ENCODE measurements at regions not wholly inside any gene's neighbourhood (a gene's known extent, or its start where the extent isn't known, plus 50 kb on each side); places are given as distances from the start of the nearest gene placed in this dataset.

- TF ChIP-seq MXI1 (IDR thresholded peaks at IDR 0.05; ENCODE audit: low read depth, low read length) (no peak), PBX3 (IDR thresholded peaks at IDR 0.05; ENCODE audit: insufficient replicate concordance, low read depth, low read length) (no peak), SPI1 (IDR thresholded peaks at IDR 0.05; ENCODE audit: borderline replicate concordance, insufficient read depth, low read depth, low read length) (no peak), POLR2A (IDR thresholded peaks at IDR 0.05; ENCODE audit: low read depth, low read length) (no peak), POLR2AphosphoS5 (IDR thresholded peaks at IDR 0.05; ENCODE audit: low read length) (no peak), IRF3 (IDR thresholded peaks at IDR 0.05) (no peak)
These were observed 1111.9 kb upstream of the GYPC start for GRCh38 chr2:125543968-125544514.

Data from GM12878 (cell line).